ENCODE measurements at regions not wholly inside any gene's neighbourhood (a gene's known extent, or its start where the extent isn't known, plus 50 kb on each side); places are given as distances from the start of the nearest gene placed in this dataset.

GRCh38 chr10:9645404-9645803 is 1372.3 kb upstream of the CELF2 start:
- DNase-seq (no peak), ATAC-seq (replicated peaks in 1 of 2) (no peak)
- H3K4me3 Mint-ChIP-seq: no peak overlapping the region
- peaks cover 0 to 4% of the 10 kb centered on the region in 2 donors for H3K36me3 Mint-ChIP-seq (ENCODE audit: insufficient read depth in 2 of 2)
- H3K27ac Mint-ChIP-seq: no peak overlapping the region
- H3K4me1 Mint-ChIP-seq (ENCODE audit: low read depth): no peaks in the 10 kb centered on the region
- peaks cover 5 to 9% of the 10 kb centered on the region in 2 donors for H3K9me3 Mint-ChIP-seq
- H3K27me3 Mint-ChIP-seq (ENCODE audit: low read depth): peaks cover 7% of the 10 kb centered on the region

DNA sequence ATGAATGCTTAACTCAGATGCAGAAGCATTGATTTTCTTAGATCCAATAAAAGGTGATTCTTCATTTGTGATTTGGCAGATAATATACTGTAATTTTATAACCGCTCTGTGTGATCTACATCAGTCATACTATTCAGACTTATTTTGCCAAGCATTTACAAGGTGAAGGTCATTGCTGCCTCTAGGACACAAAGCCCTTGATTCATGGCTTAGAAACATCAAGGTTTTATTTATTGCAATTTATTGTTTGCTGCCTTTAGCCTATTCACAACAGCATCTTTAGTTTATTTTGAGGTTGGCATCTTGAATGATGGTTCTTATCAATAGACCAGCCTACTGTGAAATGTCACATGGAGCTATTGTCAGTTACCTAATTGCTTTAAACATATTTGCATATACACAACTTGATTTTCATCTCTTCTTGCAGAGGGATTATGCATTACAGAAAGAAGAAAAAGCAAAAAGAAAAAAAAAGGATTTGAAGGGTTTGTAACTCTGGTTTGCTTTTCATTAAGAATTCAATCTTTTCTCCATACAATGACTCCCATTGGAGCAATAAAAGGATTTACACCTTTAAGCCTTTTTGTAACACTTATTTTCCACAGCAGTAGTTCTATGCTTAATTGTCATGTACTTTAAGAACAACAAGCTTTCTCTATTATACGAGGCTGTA is 1371.6 kb upstream of the CELF2 start:
- peaks cover 7% of the 10 kb centered on the region for H3K27me3 Mint-ChIP-seq (ENCODE audit: low read depth)
- DNase-seq (no peak), ATAC-seq (replicated peaks in 1 of 2) (no peak)
- no peak overlapping the region for H3K27ac Mint-ChIP-seq
- H3K4me3 Mint-ChIP-seq: no peak overlapping the region
- H3K4me1 Mint-ChIP-seq (ENCODE audit: low read depth): no peaks in the 10 kb centered on the region
- peaks cover 0 to 4% of the 10 kb centered on the region in 2 donors for H3K36me3 Mint-ChIP-seq (ENCODE audit: insufficient read depth in 2 of 2)
- H3K9me3 Mint-ChIP-seq: peaks cover 5 to 9% of the 10 kb centered on the region in 2 donors

GRCh38 chr10:9654261-9654660 is 1363.4 kb upstream of the CELF2 start:
- Mint-ChIP-seq H3K4me1 (ENCODE audit: low read depth) (no peaks in the 10 kb centered on the region), H3K36me3 (ENCODE audit: insufficient read depth in 2 of 2) (no peaks in the 10 kb centered on the region), H3K27me3 (ENCODE audit: low read depth) (peaks cover 6% of the 10 kb centered on the region), H3K27ac (no peak overlapping the region), H3K4me3 (no peak overlapping the region), H3K9me3 (no peaks in the 10 kb centered on the region)
- DNase-seq (no peak), ATAC-seq (replicated peaks in 1 of 2) (no peak)

GRCh38 chr10:9656386-9656785 is 1361.3 kb upstream of the CELF2 start:
- no peak for DNase-seq
- Mint-ChIP-seq H3K9me3 (no peaks in the 10 kb centered on the region), H3K4me1 (ENCODE audit: low read depth) (no peaks in the 10 kb centered on the region), H3K27ac (no peak overlapping the region), H3K36me3 (ENCODE audit: insufficient read depth in 2 of 2) (no peaks in the 10 kb centered on the region), H3K4me3 (no peak overlapping the region), H3K27me3 (ENCODE audit: low read depth) (no peaks in the 10 kb centered on the region)
- no peak for ATAC-seq (replicated peaks in 1 of 2)

DNA sequence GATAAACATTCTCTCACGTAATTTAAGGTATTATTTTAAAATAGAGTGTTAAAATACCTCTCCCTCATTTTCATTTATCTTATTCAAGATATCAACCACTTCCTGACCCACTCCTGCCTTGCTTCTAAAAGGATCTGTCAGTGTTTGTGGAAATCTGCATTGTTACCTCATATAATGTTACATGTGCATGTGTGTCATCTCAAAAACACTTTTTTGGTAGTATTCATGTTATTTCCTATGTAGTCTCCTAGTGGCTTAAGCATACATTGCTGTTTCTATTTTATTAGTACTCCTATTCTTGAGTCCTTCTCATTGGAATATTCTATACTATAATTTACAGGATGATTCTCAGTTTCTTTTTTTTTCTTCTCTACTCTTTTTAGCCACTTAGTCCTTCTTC is 1360.7 kb upstream of the CELF2 start:
- DNase-seq (no peak), ATAC-seq (replicated peaks in 1 of 2) (no peak)
- no peak overlapping the region for H3K27ac Mint-ChIP-seq
- H3K4me3 Mint-ChIP-seq: no peak overlapping the region
- no peaks in the 10 kb centered on the region for H3K9me3 Mint-ChIP-seq
- no peaks in the 10 kb centered on the region for H3K4me1 Mint-ChIP-seq (ENCODE audit: low read depth)
- H3K36me3 Mint-ChIP-seq (ENCODE audit: insufficient read depth in 2 of 2): no peaks in the 10 kb centered on the region
- H3K27me3 Mint-ChIP-seq (ENCODE audit: low read depth): no peaks in the 10 kb centered on the region

DNA sequence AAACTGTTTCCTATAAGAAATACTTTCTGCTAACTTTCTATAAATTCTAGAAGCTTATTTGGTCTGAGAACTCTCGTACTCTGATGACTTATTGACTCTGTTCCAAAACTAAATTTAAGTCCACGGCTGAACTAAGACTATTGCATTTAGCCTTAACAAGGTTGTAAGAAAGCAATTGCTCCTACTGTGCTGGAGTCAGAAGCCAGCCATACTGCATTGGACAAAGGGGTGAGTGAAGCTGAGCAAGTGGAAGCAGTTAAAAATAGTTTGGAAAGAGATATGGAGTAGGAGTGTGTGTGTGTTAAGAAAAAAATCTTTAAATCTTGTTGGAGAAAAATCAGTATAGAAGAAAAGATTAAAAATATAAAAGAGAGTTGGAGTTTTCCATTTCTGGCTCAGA is 1360.1 kb upstream of the CELF2 start:
- H3K4me3 Mint-ChIP-seq: no peak overlapping the region
- H3K27ac Mint-ChIP-seq: no peak overlapping the region
- no peak for ATAC-seq (replicated peaks in 1 of 2)

GRCh38 chr10:9668411-9668810 is 1349.3 kb upstream of the CELF2 start:
- Mint-ChIP-seq H3K36me3 (ENCODE audit: insufficient read depth in 2 of 2) (no peaks in the 10 kb centered on the region), H3K27me3 (ENCODE audit: low read depth) (no peaks in the 10 kb centered on the region), H3K27ac (no peak overlapping the region), H3K4me3 (no peak overlapping the region), H3K9me3 (peaks cover 2 to 3% of the 10 kb centered on the region in 2 donors), H3K4me1 (ENCODE audit: low read depth) (no peaks in the 10 kb centered on the region)
- no peak for ATAC-seq (replicated peaks in 1 of 2)
- no peak for DNase-seq

More for the DNA sequence above, 1360.1 kb upstream of the CELF2 start:
- Mint-ChIP-seq H3K27me3 (ENCODE audit: low read depth) (no peaks in the 10 kb centered on the region), H3K9me3 (no peaks in the 10 kb centered on the region), H3K4me1 (ENCODE audit: low read depth) (no peaks in the 10 kb centered on the region), H3K36me3 (ENCODE audit: insufficient read depth in 2 of 2) (no peaks in the 10 kb centered on the region)
- DNase-seq: no peak

GRCh38 chr10:9670911-9671310 is 1346.8 kb upstream of the CELF2 start:
- DNase-seq (no peak), ATAC-seq (replicated peaks in 1 of 2) (no peak)
- no peaks in the 10 kb centered on the region for H3K4me1 Mint-ChIP-seq (ENCODE audit: low read depth)
- H3K9me3 Mint-ChIP-seq: peaks cover 2% of the 10 kb centered on the region in 2 donors
- no peaks in the 10 kb centered on the region for H3K36me3 Mint-ChIP-seq (ENCODE audit: insufficient read depth in 2 of 2)
- H3K27me3 Mint-ChIP-seq (ENCODE audit: low read depth): no peaks in the 10 kb centered on the region
- H3K27ac Mint-ChIP-seq: no peak overlapping the region
- H3K4me3 Mint-ChIP-seq: no peak overlapping the region

GRCh38 chr10:9681655-9682054 is 1336.0 kb upstream of the CELF2 start:
- no peak overlapping the region for H3K4me3 Mint-ChIP-seq
- H3K9me3 Mint-ChIP-seq: peaks cover 2 to 4% of the 10 kb centered on the region in 2 donors
- H3K27me3 Mint-ChIP-seq (ENCODE audit: low read depth): no peaks in the 10 kb centered on the region
- DNase-seq (no peak), ATAC-seq (replicated peaks in 1 of 2) (no peak)
- no peaks in the 10 kb centered on the region for H3K4me1 Mint-ChIP-seq (ENCODE audit: low read depth)
- H3K36me3 Mint-ChIP-seq (ENCODE audit: insufficient read depth in 2 of 2): no peaks in the 10 kb centered on the region
- H3K27ac Mint-ChIP-seq: no peak overlapping the region

- ATAC-seq (replicated peaks in 1 of 2) (no peak), DNase-seq (no peak)
- no peaks in the 10 kb centered on the region for H3K27me3 Mint-ChIP-seq (ENCODE audit: low read depth)
- H3K27ac Mint-ChIP-seq: no peak overlapping the region
- no peaks in the 10 kb centered on the region for H3K4me1 Mint-ChIP-seq (ENCODE audit: low read depth)
- no peak overlapping the region for H3K4me3 Mint-ChIP-seq
- H3K36me3 Mint-ChIP-seq (ENCODE audit: insufficient read depth in 2 of 2): no peaks in the 10 kb centered on the region
- H3K9me3 Mint-ChIP-seq: peaks cover 2 to 4% of the 10 kb centered on the region in 2 donors
Observed at GRCh38 chr10:9682802-9683201, 1334.9 kb upstream of the CELF2 start.

DNA sequence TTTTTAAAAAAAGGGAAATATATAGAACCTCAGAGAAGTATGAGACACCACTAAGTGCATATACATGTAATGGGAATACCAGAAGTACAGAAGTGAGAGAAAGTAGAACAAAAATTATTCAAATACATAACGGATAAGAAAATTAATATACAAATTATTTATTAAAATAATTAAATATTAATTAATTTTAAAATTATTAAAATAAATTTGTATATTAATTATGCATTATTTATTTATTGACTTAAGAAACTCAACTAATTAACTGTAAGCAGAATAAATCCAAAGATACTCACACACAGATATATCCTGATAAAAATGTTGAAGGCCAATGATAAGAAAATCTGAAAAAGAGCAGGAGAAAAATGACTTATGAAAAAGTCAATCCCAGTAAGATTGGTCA is 1333.5 kb upstream of the CELF2 start:
- no peaks in the 10 kb centered on the region for H3K36me3 Mint-ChIP-seq (ENCODE audit: insufficient read depth in 2 of 2)
- no peak for ATAC-seq (replicated peaks in 1 of 2)
- H3K4me1 Mint-ChIP-seq (ENCODE audit: low read depth): no peaks in the 10 kb centered on the region
- H3K4me3 Mint-ChIP-seq: no peak overlapping the region
- no peaks in the 10 kb centered on the region for H3K27me3 Mint-ChIP-seq (ENCODE audit: low read depth)
- no peak overlapping the region for H3K27ac Mint-ChIP-seq
- peaks cover 2 to 3% of the 10 kb centered on the region in 2 donors for H3K9me3 Mint-ChIP-seq
- no peak for DNase-seq

DNA sequence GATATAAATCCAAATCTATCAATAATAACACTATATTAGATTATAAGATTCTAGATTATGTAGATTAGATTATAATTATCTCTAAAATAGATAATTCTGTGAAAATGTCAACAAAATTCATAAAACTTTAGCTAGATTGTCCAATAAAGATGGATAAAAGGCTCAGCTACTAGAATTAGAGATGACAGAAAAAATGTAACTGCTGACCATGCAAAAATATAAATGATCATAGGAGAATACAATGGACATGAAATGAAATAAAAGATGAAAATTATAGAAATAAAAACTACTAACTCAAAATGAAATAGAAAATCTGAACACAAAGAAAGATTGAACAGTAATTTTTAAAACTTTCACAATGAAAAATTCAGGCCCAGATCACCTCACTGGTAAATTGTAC is 1332.1 kb upstream of the CELF2 start:
- Mint-ChIP-seq H3K4me1 (ENCODE audit: low read depth) (no peaks in the 10 kb centered on the region), H3K9me3 (peaks cover 1 to 2% of the 10 kb centered on the region in 2 donors), H3K27me3 (ENCODE audit: low read depth) (no peaks in the 10 kb centered on the region), H3K27ac (no peak overlapping the region), H3K36me3 (ENCODE audit: insufficient read depth in 2 of 2) (no peaks in the 10 kb centered on the region), H3K4me3 (no peak overlapping the region)
- no peak for ATAC-seq (replicated peaks in 1 of 2)
- no peak for DNase-seq

GRCh38 chr10:9688711-9689110 is 1329.0 kb upstream of the CELF2 start:
- H3K4me3 Mint-ChIP-seq: no peak overlapping the region
- H3K27ac Mint-ChIP-seq: no peak overlapping the region
- H3K4me1 Mint-ChIP-seq (ENCODE audit: low read depth): no peaks in the 10 kb centered on the region

GRCh38 chr10:9707216-9707615 is 1310.5 kb upstream of the CELF2 start:
- Mint-ChIP-seq H3K4me1 (ENCODE audit: low read depth) (no peaks in the 10 kb centered on the region), H3K27ac (no peak overlapping the region), H3K9me3 (peaks cover 3 to 4% of the 10 kb centered on the region in 2 donors), H3K36me3 (ENCODE audit: insufficient read depth in 2 of 2) (peaks cover 0 to 1% of the 10 kb centered on the region in 2 donors), H3K4me3 (no peak overlapping the region), H3K27me3 (ENCODE audit: low read depth) (no peaks in the 10 kb centered on the region)
- ATAC-seq (replicated peaks in 1 of 2): no peak
- DNase-seq: no peak

More at GRCh38 chr10:9688711-9689110, 1329.0 kb upstream of the CELF2 start:
- H3K27me3 Mint-ChIP-seq (ENCODE audit: low read depth): no peaks in the 10 kb centered on the region
- no peaks in the 10 kb centered on the region for H3K9me3 Mint-ChIP-seq
- ATAC-seq (replicated peaks in 1 of 2): no peak
- DNase-seq: no peak
- H3K36me3 Mint-ChIP-seq (ENCODE audit: insufficient read depth in 2 of 2): no peaks in the 10 kb centered on the region

Measured in activated T-cell treated with anti-CD3 and anti-CD28 coated beads, Interleukin-2, amount 50 U/mL, for 72 hours (primary cell).